GM19438 (cell line): ENCODE measurements at regions not wholly inside any gene's neighbourhood (a gene's known extent, or its start where the extent isn't known, plus 50 kb on each side); places are given as distances from the start of the nearest gene placed in this dataset.

Experiments used
- ATAC-seq: cut with Tn5 transposase; IDR thresholded peaks from one replicate; pipeline ENCODE4 v1.9.1; 2021; ENCODE audit warnings: low read depth; ENCODE audit not compliant: unreplicated experiment

DNA sequence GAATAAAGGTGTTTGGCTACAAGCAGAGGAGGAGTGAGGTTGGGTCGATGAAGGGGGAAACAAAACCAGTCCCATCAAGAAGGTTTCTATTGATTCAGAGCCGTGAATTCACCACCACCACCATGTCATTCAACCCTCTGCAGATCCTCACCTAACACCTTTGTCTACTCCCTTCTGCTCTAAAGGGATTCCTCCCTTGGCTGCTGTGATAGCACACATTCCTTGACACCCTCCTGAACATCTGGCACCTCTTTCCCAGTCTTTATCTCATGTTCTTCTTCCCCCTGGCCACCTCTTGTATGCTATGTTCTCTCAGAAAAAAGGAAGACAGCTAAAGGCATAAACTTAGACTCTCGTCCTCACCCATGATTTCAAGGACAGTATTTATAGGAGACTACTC, 318.0 kb downstream of the GPAM start:
- no peak for ATAC-seq

DNA sequence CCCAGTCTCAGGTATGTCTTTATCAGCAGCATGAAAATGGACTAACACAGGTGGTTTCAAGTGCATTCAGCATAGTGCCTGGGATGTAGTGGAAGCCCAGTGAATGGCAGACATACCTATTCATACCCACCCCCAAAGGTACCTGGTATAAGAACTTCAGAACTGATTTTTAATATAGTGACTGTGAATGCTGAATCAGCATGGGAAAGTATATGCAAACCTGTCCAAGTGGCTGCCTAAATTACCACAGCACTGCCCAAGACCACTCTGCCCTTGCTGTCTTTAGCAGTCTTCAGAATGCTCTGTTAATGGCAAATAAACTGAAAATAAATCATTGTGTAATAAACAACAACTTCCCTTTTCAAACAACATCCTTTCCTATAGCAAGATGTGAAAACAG, 312.1 kb downstream of the GPAM start:
- no peak for ATAC-seq

DNA sequence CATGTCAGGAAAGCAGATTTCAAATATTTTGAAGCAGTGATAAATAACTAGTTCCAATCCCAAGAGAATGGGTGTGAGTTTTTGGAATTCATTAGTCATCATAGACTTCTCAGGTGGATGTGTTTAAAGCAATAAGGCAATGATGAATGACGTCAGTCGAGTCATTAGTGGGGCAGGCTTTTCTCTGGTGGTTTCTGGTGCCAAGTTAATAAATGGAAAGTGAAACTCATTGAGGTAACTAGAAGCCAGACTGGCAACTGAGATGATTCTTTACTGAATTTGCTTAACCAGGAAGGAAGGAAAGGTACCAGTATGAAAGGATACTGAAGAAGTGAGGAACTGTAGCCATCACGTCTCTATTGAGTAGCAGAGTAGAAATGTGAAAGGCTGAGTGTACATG, 311.0 kb downstream of the GPAM start:
- no peak for ATAC-seq

DNA sequence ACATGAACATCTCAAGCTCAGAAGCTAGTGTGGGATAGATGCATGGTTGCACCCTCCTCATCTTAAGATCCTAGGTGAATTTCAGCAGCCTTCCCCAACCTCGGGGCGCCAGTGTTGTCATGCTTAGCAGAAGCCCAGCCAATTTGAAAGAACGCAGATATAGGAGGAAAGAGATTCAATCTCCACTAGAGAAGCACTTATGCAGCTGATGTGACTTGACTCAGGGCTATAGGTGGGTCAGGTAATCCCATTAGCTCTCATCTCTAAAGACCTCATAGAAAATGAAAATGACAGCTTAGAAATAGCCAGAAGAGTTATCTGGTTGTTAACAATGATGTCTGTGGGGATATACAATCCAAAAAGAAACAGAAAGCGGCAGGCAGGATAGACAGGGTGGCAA, 310.5 kb downstream of the GPAM start:
- ATAC-seq: no peak

DNA sequence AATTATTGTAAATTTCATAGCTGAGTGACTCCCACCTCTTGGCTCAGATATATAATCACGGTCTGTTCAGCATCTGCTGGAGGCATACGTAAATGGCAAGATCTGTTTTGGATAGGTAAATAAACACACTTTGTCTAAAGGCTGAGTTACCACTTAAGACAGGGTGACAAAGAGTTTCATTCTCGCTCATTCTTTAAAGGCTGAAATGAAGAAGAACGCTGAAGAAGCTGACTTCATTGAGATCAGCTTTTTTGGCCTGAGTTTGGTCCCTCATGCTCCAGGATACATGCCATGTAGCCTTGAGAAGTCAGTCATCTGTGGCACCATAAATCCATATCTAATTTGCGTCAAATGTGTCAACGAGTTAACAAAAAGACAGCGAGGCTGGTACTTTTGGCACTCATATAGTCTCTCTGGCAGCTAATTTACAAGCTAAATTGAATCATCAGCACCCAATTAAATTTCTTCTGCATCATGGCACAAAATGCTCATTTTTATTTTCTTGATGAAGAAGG, 309.9 kb downstream of the GPAM start:
- ATAC-seq: no peak

DNA sequence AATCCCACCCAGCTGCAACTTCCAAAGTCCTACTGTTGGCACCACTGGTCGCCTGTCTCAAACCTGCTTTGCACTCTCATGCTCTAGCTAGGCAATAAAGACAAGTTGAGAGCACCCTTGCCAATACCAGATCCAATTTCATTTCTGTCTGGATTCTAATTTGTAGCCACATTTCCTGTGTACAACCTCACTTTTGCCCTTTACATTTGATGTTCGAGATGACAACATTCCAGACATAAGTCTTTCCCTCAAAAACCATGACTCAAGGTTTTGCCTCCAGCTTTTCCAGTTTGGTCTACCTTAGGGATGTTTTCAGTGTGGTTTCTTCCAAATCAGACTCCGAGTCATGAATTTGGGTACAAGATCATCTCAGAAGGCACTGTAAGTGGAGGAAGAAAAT, 309.0 kb downstream of the GPAM start:
- ATAC-seq: no peak

DNA sequence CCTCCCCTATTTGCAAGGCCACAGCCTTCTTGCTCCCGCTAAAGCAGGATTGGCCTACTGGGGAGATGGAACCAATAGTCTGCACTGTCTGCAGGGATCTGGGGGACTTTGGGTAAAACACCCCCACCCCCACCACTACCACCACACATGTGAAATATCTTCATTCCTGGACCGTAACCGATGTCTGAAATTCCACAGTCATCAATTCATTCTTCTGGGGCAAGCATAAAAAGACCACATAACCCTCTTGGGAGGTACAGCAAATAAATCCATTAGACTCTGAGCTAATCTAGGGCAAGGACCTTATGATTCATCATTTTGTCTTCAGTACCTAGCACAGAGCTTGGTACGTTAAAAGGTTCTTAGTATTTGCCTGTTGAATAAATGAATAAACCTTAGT, 307.8 kb downstream of the GPAM start:
- no peak for ATAC-seq

DNA sequence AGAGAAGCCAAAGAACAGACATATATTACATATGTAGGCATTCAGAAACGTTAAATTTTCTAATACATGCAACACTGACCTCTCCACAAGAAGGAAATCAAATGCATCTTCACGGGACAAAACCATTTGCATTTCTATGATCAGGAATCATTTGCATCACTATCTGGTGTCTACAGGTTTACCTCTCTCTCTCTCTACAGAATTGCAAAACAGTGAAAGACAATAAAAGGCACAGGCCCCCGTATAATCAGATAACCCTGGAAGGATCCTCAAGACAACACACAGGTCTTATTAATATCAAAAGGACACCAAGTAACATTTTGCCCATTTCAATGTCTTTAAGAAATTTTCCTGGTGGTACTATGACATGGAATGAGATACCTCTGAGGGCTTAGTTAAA, 306.3 kb downstream of the GPAM start:
- ATAC-seq: no peak

DNA sequence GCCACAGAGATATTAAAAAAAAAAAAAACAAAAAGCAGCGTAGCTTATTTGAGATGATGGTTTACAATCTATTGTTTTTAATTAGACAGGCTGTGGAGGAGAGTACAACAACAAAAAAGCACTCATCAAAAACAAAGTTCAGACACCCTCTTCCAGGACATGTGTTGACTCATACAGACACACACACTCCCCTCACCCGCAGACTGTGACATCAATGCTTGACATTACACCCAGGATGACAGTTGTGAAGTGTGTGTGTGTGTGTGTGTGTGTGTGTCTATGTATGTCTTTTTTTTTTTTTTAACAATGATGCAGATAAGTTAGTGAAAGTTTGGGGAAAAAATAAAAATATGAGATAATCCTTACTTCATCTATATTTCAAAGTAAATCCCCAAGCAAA, 303.6 kb downstream of the GPAM start:
- ATAC-seq: no peak

DNA sequence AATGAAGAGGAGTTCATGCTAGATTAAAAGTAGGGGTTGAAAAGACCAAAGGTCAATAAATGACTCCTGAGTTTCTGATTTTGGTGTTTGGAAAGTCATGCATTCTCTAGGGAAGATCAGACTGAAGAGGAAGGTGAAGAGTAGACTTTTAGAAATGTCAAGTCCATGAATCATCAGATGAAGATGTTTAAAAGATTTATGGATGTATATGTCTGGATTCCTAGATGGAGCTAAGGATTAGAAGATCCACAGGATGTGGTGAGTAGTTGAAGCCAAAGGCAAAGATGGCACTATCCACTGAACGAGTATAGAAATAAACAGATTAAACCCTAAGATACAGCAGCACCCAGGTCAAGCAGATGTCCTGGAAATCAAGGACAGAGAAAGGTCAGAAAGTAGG, 298.5 kb downstream of the GPAM start:
- ATAC-seq: no peak

DNA sequence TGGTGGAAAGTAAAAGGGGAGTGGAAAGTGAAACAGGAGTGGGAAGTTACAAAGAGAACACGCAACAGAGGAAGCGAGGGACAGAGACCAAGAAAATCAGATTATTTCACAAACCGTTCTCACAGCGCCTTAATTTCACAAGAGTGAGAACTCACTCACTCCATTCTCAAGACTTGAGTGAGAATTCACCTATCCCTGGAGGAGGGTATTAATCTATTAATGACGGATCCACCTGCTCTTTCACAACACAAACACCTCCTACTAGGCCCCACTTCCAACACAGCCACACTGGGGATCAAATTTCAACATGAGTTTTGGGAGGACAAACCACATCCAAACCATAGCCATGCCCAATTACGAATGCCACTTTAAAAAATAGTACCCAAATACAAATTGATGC, 297.6 kb downstream of the GPAM start:
- ATAC-seq: no peak

DNA sequence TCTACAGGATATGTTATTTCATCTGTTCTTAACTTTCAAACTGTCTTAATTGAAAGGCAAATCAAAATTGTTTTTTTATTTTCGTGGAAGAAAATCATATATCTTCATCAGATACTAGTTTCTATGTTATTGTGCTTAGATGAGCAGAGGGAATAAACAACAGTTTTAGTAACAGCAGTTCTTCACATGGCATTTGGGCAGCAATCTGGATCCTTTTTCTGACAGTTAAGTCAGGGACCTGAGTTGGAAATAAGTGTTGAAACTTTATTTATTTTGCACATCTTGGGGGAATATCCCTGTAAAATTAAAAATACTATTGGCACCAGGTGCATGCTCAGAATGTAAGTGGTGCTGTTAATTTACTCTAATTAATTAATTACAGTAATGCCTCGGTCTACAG, 296.3 kb downstream of the GPAM start:
- no peak for ATAC-seq

DNA sequence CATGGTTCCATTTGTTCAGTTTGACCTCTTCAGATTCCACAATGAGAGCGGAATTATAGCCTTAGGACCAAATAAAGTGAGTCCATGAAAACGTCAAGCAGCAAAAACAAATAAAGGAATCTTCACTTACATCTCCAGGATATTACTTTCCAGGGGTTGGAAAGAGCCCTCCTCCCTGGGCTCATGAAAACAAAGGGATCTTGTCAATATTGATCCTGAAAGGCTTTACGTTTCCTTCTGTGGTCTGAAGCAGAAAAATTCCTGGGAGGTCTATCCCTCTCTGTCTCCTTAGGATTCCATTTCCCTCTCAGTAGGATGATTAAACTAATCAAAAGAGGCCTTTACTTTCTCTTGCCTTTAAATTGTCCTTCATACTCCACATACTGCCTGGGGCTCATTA, 293.5 kb downstream of the GPAM start:
- ATAC-seq: no peak

DNA sequence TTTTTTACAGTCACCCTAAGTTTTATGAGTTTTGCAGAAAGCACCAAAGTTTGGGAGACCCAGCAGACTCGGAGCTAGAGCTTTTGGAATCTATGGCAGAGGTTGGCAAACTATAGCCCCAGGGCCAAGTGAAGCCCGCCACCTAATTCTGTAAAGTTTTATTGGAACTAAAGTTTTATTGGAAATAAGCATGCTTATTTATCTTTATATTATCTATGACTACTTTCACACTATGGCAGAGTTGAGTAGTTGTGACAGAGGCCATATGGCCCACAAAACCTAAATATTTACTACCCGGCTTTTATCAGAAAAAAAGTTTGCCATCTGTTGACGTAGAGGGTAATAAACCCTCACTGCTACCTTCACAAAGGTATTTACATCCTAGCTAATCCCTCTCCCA, 267.6 kb downstream of the GPAM start:
- ATAC-seq: no peak

DNA sequence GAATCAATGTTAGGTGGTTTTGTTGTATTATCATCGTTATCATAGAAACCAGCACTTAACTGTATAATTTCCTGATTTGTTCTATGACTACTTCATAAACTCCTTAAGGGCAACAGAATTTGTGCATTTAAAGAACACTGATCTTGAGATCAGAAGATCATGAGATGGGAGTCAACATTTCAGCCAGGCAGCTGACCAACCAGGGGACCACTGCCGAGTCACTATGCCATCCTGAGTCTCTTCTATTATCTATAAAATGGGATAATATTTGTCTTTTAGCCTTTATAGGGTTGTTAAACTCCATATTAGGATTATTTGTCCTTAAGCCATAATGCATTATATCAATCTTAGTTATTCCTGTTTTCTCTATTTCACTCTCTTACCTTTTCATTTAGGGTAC, 261.7 kb downstream of the GPAM start:
- ATAC-seq: no peak

DNA sequence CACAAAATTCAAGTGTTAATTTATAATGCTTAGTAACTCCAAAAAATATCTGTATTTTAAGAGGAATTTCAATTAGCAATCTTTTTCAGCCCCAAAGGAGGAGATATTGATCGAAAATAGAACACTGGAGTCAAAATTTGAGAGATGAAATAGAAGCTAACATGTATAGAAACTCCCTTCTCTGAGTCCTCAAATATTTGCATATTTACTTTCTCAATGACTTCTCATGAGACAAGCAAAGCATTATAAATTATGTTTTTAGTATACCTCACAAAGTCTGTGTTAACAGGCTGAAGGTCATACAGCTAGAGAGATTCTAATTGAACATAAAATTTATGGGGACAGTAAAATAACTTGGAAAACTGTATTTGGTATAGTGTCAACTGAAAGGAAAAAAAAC, 260.5 kb downstream of the GPAM start:
- no peak for ATAC-seq

DNA sequence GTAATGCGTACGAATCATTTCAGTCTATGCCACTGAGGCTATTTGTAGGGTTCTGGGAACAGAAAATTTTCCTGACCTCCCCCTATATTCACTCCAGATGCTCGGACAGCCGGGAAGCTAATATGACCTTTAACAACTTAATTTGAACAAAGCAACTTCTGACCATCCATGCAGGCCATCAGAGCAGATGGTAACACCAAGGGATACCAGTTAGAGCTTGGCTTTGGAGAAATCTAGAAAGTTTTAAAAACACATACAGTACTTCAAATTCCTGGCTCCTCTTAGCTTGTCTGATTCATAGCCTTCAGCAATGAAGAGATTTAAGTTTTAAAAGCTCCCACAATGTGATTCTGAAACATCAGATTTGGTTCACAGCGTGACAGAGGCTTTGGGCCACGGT, 257.3 kb downstream of the GPAM start:
- ATAC-seq: no peak

DNA sequence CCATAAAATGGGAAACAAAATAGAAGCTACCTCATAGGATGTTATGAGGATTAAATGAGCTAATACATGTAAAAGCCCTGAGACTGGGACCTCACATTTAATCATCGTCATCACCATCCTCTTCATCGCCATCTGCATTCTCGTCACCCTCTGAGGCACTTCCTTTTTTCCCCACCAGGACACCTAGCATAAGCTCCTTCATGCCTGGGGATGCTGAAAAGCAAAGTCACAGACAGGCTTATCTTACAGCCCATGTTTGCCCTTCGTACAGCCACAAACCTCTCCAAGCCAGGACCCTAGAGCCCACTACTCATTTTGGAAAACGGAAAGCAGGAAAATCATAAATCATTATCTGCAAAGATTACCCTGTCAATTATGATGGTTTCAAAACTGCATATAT, 249.6 kb downstream of the GPAM start:
- no peak for ATAC-seq

DNA sequence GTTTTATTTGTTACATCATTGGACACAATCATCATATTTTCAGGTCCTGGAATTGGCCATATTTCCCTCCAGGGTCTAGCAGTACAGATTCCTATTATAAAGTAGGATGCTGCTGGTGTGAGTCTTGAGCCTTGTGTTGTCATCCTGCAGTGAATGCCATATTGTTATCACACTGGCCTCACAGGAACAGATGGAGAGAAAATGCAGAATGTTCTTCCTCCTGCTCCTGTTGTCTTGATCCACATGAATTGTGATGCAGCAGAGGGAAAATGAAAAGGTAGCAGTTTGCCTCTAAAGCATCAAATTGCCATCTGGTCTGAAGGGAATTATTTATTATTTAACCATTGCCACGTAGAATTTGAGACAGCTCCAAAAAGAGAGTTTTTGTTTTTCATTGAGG, 248.6 kb downstream of the GPAM start:
- ATAC-seq: no peak

DNA sequence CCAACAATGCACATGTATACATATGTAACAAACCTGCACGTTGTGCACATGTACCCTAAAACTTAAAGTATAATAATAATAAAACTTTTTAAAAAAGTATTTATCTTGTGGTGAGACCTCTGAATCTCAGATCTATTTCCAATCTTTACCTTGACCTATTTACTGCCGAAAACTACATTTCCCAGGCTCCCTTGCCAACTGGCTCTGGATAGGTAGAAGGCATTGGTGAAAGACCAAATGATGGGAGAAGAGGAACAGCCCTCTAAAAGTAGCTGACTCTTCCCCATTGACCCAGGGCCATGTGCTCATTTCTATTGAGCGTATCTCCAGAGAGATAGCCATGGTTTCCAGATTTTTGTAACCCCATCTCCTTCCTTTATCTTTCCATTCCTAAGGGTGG, 247.4 kb downstream of the GPAM start:
- ATAC-seq: no peak

DNA sequence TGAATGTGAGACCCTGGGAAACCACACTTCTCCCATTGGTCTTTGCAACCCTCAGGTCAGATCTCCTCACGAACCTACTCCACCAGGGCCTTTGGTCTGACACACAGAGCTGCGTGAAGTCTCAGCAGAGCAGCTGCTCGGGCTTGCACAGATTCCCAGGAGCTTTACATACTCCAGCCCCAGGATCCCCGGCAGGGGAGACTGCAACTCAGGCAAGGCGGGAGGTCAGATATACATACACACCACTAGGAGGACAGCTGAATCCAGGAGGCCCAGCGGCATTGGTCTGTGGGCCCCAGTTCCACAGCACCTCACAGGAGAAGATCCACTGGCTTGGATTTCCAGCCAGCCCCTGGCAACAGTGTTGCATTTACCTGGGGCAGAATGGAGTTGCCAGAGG, 239.2 kb downstream of the GPAM start:
- no peak for ATAC-seq

DNA sequence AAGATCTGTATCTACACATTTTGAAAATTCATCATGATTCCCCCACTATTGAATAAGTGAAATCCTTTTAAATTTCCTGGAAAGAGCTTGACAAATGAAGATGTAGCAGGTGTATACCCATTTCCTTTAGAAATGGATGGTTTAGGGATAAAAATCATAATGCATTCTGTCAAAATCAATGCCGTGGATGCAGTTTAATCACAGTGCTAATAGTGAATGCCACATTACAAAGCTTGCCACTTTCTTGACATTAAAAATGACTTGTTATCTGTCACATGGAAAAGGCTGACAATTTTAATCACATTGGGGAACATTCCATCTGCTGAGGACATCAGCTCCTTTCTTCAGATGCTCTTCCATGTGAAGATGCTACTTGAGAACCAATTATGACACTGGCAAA, 229.6 kb downstream of the GPAM start:
- ATAC-seq: no peak

DNA sequence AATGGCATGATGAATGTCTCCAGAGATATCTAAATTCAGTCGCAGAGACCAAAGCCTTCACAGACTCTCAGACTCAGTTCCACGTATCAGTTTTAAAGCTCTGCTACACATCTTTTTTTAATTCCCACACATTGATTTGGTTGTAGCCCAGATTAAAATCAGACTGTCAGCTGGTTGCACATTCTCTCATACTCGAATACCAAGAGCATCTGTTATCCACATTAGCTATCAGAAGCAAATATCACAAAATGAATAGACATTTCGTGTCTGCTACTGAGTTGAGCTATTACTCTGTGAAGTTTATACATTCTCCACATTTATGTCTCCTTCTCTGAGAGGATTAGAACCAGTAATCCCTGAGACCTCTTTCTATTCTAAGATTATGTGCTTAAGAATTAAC, 229.2 kb downstream of the GPAM start:
- no peak for ATAC-seq

DNA sequence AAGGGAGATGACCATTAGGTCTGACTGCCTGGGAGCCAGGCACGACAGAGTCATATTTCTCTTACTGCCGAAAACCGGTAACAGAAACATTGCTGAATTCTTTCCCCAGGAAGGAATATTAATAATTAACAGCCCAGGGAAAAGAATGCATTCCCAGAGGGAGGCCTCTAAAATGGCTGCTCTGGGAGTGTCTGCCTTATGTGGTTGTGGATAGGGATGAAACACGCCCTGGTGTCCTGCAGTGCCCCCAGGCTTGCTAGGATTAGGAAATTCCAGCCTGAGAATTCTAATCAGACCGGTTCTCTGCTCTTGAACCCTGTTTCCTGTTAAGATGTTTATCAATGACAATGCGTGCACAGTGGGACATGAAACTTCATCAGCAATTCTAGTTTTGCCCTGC, 226.7 kb downstream of the GPAM start:
- ATAC-seq: no peak
